HG03558 (cell line): ENCODE measurements at regions not wholly inside any gene's neighbourhood (a gene's known extent, or its start where the extent isn't known, plus 50 kb on each side); places are given as distances from the start of the nearest gene placed in this dataset.
"Not testable (repeated sequence)": the region's sequence is repeated elsewhere in the genome, so short reads cannot be mapped to it uniquely, and the experiment has no call there.

Experiments used
- ATAC-seq: cut with Tn5 transposase; IDR thresholded peaks from one replicate; pipeline ENCODE4 v1.9.1; 2021; ENCODE audit warnings: moderate number of reproducible peaks; ENCODE audit not compliant: unreplicated experiment; ENCODE audit errors: extremely low read depth

GRCh38 chr6:100322886-100323285 is 141.8 kb downstream of the SIM1 start:
- no peak for ATAC-seq

GRCh38 chr6:100320686-100321085 is 144.0 kb downstream of the SIM1 start:
- ATAC-seq: no peak

GRCh38 chr6:100317031-100317430 is 147.7 kb downstream of the SIM1 start:
- no peak for ATAC-seq

DNA sequence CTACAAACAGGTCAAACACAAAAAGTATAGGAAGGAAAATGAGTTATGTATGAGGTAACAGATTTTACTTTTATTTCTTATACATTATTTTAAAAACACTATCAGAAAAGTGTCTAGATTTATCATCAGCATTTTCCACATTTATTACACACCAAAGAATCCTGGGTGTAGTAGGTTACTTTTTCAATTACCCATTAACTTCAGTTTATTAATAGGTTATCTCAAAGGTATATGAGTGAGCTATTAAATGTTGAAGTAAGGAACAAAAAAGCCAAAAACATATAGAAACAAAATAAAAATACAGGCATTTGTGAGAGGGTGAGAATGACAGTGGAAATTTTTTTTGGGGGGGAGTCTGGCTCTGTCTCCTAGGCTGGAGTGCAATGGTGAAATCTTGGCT is 150.5 kb downstream of the SIM1 start:
- no peak for ATAC-seq

GRCh38 chr6:100311707-100312251 is 152.9 kb downstream of the SIM1 start:
- ATAC-seq: no peak

GRCh38 chr6:100309174-100309573 is 155.5 kb downstream of the SIM1 start:
- ATAC-seq: no peak

GRCh38 chr6:100307561-100307960 is 157.2 kb downstream of the SIM1 start:
- ATAC-seq: no peak

DNA sequence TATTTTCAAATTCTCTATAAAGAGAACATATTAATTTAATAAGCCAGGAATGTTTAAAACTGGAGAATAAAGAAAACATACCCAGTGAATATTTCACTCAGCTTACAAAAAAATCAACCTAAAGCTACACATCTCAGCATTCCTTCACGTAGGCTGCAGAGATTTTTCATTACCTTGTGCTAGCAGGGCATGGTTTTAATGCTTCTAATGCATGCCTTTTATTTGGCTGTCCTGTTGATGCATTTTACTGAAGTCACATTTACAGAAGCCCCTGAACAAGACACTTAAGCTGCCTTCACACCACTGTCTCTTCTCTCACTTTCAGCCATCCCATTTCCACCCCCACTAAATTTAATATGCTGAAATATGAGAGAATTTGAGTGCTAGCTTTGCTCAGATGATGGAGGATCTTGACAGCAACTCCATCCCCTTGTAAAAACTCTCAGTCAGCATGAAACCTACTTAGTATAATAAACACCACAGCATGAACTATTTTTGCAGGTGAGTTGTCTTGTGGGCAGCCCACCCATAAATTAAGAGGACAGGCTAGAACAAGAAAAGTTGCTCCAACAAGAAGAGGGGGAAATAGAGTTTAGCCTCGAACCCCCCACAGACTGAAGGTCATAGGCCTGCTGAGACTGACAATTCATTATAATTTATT is 159.4 kb downstream of the SIM1 start:
- ATAC-seq: no peak

GRCh38 chr6:100304575-100304974 is 160.1 kb downstream of the SIM1 start:
- no peak for ATAC-seq

DNA sequence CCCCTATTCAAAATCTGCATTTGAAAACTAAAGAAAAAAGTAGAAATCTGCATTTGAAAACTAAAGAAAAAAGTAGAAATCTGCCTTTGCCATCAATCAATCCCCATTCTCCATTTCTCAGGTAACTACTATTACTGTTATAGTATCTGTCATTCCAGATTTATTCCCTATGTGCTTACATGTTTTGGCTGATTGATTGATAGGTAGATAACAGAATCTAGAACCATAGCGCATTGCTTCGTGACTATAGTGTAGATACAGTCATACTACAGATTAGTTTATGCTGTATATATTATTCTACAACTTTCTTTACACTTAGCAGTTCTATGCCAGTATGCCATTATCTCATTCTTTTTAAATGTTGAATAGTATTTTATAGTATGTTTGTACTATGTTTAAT is 163.0 kb downstream of the SIM1 start:
- ATAC-seq: no peak

GRCh38 chr6:100300221-100300736 is 164.4 kb downstream of the SIM1 start:
- ATAC-seq: no peak

GRCh38 chr6:100296810-100297544 is 167.7 kb downstream of the SIM1 start:
- ATAC-seq: no peak

GRCh38 chr6:100295172-100295571 is 169.5 kb downstream of the SIM1 start:
- not testable (repeated sequence) for ATAC-seq

- ATAC-seq: no peak
Observed at GRCh38 chr6:100289285-100289684, 175.4 kb downstream of the SIM1 start.

DNA sequence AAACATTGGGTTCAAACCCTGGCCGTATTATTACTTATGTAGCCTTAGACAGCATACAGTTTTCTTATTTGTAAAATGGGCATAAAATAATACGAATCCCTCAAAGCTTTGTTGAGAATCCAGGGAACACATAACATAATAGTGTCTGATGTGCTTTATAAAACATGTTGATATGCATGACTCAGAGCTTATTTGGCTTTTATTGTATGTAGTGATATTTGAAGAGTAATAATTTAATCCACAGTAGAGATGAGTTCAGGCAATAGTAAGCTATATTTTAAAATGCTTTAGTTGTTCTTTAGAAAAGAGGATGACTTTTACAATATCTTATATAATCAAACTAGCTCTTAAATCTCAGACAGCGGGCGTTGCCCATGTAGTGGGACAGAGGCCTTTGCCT is 176.4 kb downstream of the SIM1 start:
- ATAC-seq: no peak

DNA sequence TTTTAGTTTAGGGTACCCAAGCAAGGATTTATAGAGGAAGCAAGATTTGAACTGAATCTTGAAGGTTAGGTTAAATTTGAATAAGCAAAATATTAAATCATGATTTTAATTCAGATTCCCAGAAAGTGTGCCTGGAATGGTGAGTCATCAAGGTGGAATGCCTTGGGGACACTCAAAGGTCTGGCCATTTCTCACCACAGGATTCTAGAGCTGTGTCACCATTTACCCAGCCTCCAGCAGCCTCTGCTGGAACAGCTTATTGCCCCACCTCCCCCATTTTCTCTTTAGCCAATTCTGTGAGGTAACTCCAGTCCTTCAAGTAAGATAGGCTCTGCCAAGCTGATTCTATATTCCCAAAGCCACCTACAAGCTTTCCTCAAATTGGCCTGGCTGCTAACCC is 181.4 kb downstream of the SIM1 start:
- no peak for ATAC-seq

- ATAC-seq: no peak
Observed at GRCh38 chr6:100281471-100281901, 183.2 kb downstream of the SIM1 start.

DNA sequence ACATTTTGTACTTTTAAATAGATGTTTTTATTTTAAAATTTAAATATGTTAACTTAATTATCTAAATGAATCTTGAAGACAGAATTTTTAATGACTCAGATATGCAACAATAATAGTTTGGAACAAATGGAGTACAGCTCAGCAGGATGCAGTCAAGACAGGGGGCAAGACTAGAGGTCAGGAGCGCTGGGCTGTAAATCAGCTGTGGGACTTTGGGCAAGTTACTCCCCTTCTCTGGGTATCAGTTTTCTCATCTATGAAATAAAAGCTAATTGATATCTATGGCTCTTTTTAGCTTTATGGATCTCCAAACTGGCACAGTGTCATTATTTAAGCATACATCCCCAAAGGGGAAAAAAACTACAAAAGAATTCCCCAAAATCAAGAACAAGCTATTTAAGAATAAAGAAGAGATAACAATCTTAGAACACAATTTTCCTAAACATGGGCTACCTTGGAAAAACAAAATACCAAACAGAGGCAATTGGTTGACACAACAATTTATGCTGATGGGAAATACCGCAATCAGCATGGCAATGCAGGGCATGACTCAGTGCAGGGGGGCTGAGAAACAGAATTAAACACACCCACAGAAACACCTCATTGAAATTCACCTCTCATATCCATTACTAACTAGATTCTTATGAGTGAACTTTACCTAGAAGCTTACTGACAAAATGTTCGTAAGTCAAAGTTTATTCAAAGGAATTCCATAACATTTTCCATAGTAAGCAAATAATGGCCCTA is 188.2 kb downstream of the SIM1 start:
- no peak for ATAC-seq

DNA sequence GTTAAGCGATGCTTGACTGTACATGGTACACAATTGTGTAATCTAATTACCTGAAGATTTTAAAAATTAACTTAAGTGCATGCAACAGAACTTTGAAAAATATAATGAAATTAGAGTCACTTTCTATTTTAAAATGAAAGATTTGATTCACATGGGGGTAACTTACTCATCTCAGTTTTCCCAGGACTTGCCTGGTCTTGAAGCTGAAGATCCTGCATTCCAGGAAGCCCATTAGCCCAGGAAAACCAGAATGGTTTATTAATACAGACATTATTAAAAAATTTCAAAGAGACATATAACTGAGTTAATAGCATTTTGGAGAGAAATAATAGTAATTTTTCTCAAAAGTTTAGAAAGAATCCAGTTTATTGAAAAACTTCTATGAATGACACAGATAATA is 190.6 kb downstream of the SIM1 start:
- no peak for ATAC-seq

GRCh38 chr6:100271625-100272024 is 193.1 kb downstream of the SIM1 start:
- ATAC-seq: no peak

- ATAC-seq: no peak
Observed at GRCh38 chr6:100271202-100271601, 193.5 kb downstream of the SIM1 start.
